Fibroblast of lung (primary cell): ENCODE measurements at regions not wholly inside any gene's neighbourhood (a gene's known extent, or its start where the extent isn't known, plus 50 kb on each side); places are given as distances from the start of the nearest gene placed in this dataset.

ENCODE experiments used
- CTCF ChIP-seq, 2 donors: IDR thresholded peaks in 1 of 2; conservative IDR thresholded peaks in 1 of 2; 1 replicate in 1 of 2; 2 replicates in 1 of 2; pipeline ENCODE4 v1.5.1; 2011 to 2012; ENCODE audit warnings: low read length in 2 of 2, control low read depth in 1 of 2, inconsistent platforms in 1 of 2, low read depth in 1 of 2, mild to moderate bottlenecking in 1 of 2
- EZH2 ChIP-seq: IDR thresholded peaks from 2 replicates; pipeline ENCODE4 v1.5.1; 2012; ENCODE audit warnings: low read length, control low read depth, mild to moderate bottlenecking; ENCODE audit errors: missing control alignments

- TF ChIP-seq CTCF (conservative IDR thresholded peaks at IDR 0.05 in 1 of 2, IDR thresholded peaks at IDR 0.05 in 1 of 2; ENCODE audit: low read depth in 1 of 2, low read length in 2 of 2) (no peak), EZH2 (no peak)
Observed at GRCh38 chr10:131663351-131663750, 237.5 kb upstream of the PPP2R2D start.
